Body of pancreas (tissue), 4 donors: ENCODE measurements at regions not wholly inside any gene's neighbourhood (a gene's known extent, or its start where the extent isn't known, plus 50 kb on each side); places are given as distances from the start of the nearest gene placed in this dataset.

Experiments
- ATAC-seq: fragments of 150-250 bp; one replicate; pipeline ENCODE4 v1.9.1; 2016
- DNase-seq, 4 donors: peaks; one replicate each; pipeline ENCODE4 v3.0.0-alpha.2; 2019
- H3K27ac ChIP-seq, 4 donors: fragments of 200-600 bp; sonication (generic); 1 replicate in 3 of 4; 2 replicates in 1 of 4; pipeline versions ENCODE4 v1.5.1 to v1.6.1; 2016 to 2019; ENCODE audit warnings: mild to moderate bottlenecking in 1 of 4, mixed read lengths in 1 of 4, moderate library complexity in 1 of 4
- H3K27me3 ChIP-seq, 2 donors: fragments of 200-600 bp; sonication (generic); one replicate each; pipeline ENCODE4 v1.6.0; 2016; ENCODE audit warnings: mild to moderate bottlenecking in 1 of 2
- H3K36me3 ChIP-seq, 2 donors: fragments of 200-600 bp; sonication (generic); replicated peaks in 1 of 2; 2 replicates each; pipeline ENCODE4 v1.5.1; 2016; ENCODE audit warnings: low read depth in 2 of 2; ENCODE audit not compliant: insufficient read depth in 1 of 2
- H3K4me1 ChIP-seq: fragments of 200-600 bp; sonication (generic); one replicate; pipeline ENCODE4 v1.6.0; 2016
- H3K4me3 ChIP-seq, 2 donors: fragments of 200-600 bp; sonication (generic); 1 replicate in 1 of 2; 2 replicates in 1 of 2; pipeline ENCODE4 v1.5.1; 2016 to 2019
- H3K9me3 ChIP-seq, 3 donors: fragments of 200-600 bp; sonication (generic); 1 replicate in 2 of 3; 2 replicates in 1 of 3; pipeline ENCODE4 v1.5.1; 2016
- CTCF ChIP-seq, 7 experiments: fragments of 450-650 bp in 4 of 7; fragments of 200-600 bp in 3 of 7; sonication (generic) in 3 of 7; IDR thresholded peaks; one replicate each; pipeline ENCODE4 v1.5.1; 2016 to 2019; ENCODE audit warnings: antibody characterized with exemption in 7 of 7
- POLR2A ChIP-seq, 3 donors: fragments of 450-650 bp; IDR thresholded peaks; one replicate each; pipeline ENCODE4 v1.6.1; 2016; ENCODE audit warnings: antibody characterized with exemption in 3 of 3, mild to moderate bottlenecking in 2 of 3
- WGBS, 2 donors: methylation state at CpG; one replicate each; pipeline ENCODE4 v1.1.5; 2017; 5-methylcytosine and 5-hydroxymethylcytosine counted together
- intact Hi-C: fragments of 100-400 bp; cut with DNase I; formaldehyde crosslinking; loops from one replicate; pipeline ENCODE4 v1.15.1; 2023

- Histone ChIP-seq H3K4me1 (no peaks in the 10 kb centered on the region), H3K4me3 (no peak overlapping the region), H3K27ac (no peak overlapping the region), H3K27me3 (no peaks in the 10 kb centered on the region), H3K36me3 (no peaks in the 10 kb centered on the region), H3K9me3 (no peaks in the 10 kb centered on the region)
- ATAC-seq, result no peak
- TF ChIP-seq CTCF (IDR thresholded peaks at IDR 0.05) (no peak), POLR2A (IDR thresholded peaks at IDR 0.05) (no peak)
- DNase-seq, result no peak
- 50 to 51% methylated on average over 5 of the region's 5 CpGs for WGBS, 2 donors
- intact Hi-C loops, result no loop called here
Measured at GRCh38 chr12:94740601-94741362, 90.4 kb upstream of the TMCC3 start.

- no peak for DNase-seq
- Histone ChIP-seq H3K27me3 (no peaks in the 10 kb centered on the region), H3K4me3 (no peak overlapping the region), H3K4me1 (no peaks in the 10 kb centered on the region), H3K27ac (no peak overlapping the region), H3K9me3 (no peaks in the 10 kb centered on the region), H3K36me3 (no peaks in the 10 kb centered on the region)
- intact Hi-C loops, result no loop called here
- TF ChIP-seq CTCF (IDR thresholded peaks at IDR 0.05) (no peak), POLR2A (IDR thresholded peaks at IDR 0.05) (no peak)
- ATAC-seq, result no peak
- 57 to 70% methylated on average over 5 of the region's 5 CpGs for WGBS, 2 donors
Measured at GRCh38 chr12:94736820-94737219, 86.5 kb upstream of the TMCC3 start.

- 56 to 67% methylated on average over 3 of the region's 3 CpGs for WGBS, 2 donors
- no peaks in the 10 kb centered on the region for H3K27me3 ChIP-seq
- ATAC-seq, result no peak
- H3K9me3 ChIP-seq, result no peaks in the 10 kb centered on the region
- no peak for DNase-seq
- TF ChIP-seq CTCF (IDR thresholded peaks at IDR 0.05) (no peak), POLR2A (IDR thresholded peaks at IDR 0.05) (no peak)
- no peak overlapping the region for H3K27ac ChIP-seq
- intact Hi-C loops, result no loop called here
- H3K4me3 ChIP-seq, result no peak overlapping the region
- no peaks in the 10 kb centered on the region for H3K36me3 ChIP-seq
- no peaks in the 10 kb centered on the region for H3K4me1 ChIP-seq
Measured at GRCh38 chr12:94736004-94736403, 85.6 kb upstream of the TMCC3 start.

DNA sequence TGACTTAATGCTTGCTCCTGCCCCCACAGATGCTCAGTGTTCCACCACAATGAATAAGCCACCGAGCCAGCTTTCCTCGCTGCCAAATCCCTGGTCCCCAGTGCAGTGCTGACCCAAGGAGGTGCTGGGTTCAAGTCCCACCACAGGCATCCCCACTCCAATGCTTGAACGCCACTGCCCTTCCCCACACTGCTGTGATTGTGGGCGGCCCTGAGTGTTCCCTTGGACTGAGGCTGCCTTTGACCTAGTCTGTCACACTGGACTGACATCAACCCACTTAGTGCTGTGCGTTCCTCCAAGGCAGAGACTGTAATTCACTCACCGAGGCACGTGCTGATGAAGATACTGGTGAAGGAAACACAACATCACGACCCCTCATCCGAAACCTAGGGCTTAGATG is 83.4 kb upstream of the TMCC3 start:
- H3K27ac ChIP-seq, result no peak overlapping the region
- H3K36me3 ChIP-seq, result no peaks in the 10 kb centered on the region
- no peak overlapping the region for H3K4me3 ChIP-seq
- 73 to 75% methylated on average over 9 of the region's 9 CpGs for WGBS, 2 donors
- H3K9me3 ChIP-seq, result no peaks in the 10 kb centered on the region
- ATAC-seq (no peak), DNase-seq (no peak)
- no peaks in the 10 kb centered on the region for H3K27me3 ChIP-seq
- intact Hi-C loops, result no loop called here
- TF ChIP-seq POLR2A (IDR thresholded peaks at IDR 0.05), result no peak
- TF ChIP-seq CTCF (IDR thresholded peaks at IDR 0.05), result no peak
- H3K4me1 ChIP-seq, result no peaks in the 10 kb centered on the region

DNA sequence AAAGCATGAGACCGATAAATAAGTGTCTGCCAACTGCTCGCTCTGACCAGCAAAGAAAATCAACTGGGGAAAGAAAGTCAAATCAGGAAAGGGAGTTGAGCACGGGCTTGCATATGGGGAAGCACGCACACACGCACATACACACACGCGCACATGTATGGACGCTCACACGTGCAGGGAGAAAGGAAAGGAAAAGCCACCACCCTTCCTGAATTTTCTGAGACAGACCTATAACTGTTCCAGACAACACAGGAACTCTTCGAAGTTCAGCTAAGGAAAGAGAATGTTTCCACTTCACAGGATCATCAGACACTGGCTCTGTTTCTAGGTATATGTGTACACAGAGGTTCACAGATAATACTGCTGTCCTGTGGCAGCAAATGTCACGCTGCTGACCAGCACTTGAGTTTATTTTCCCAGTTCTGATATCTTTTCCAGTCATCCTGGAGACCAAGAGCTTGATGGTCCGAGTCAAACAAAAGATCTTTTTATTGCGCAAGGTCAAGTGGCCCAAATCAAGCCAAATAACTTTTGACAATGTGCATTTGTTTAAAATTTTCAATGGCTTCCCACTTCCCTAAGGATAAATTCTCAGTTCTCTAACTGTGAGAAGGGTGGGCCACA is 82.1 kb upstream of the TMCC3 start:
- WGBS, 2 donors, result 60 to 74% methylated on average over 13 of the region's 13 CpGs
- no peaks in the 10 kb centered on the region for H3K36me3 ChIP-seq
- no peak overlapping the region for H3K4me3 ChIP-seq
- H3K4me1 ChIP-seq, result no peaks in the 10 kb centered on the region
- H3K9me3 ChIP-seq, result no peaks in the 10 kb centered on the region
- TF ChIP-seq POLR2A (IDR thresholded peaks at IDR 0.05), result no peak
- TF ChIP-seq CTCF (IDR thresholded peaks at IDR 0.05), result no peak
- H3K27ac ChIP-seq, result no peak overlapping the region
- ATAC-seq (no peak), DNase-seq (no peak)
- intact Hi-C loops, result no loop called here
- no peaks in the 10 kb centered on the region for H3K27me3 ChIP-seq
